ENCODE measurements at regions not wholly inside any gene's neighbourhood (a gene's known extent, or its start where the extent isn't known, plus 50 kb on each side); places are given as distances from the start of the nearest gene placed in this dataset.

DNA sequence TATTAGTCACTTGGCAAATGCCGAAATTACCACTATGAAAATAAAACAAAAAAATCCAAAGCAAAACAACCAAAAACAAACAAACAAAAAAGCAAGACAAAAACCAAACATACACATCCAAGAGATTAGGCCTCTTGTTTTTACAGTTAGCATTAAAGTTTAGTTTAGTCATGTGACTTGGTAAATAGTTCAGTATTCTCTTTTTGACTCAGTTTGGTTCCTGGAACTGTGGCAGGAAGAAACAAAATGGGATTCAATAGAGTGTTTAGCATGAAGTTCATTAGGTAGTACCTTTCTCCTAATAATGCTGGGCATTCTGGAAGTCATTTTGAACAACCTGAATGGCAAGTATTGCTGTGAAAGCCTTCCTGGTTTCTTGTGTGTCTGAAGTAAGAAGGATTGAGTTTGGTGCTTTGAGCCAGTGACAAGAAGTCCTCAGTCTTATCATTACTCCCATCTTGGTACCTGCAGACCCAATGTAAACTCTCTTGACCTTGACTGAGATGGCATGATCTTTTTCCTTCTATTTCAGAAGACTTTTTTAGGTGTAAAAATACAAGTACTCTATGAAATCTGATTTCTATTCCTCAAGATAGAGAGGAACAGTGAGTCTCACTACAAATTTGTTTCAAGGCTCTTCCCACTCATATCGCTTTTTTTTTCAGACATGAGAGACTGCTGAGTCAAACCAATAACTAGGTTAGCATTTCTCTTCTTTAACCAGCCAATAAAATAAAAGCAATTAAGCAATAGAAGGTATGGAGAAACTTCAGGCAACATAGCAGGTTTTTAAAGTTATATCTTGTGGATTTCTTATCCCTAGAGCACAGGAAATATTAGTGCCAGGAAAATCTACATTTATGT is 223.6 kb upstream of the PREP start:
- no peak for TF ChIP-seq POLR2A (IDR thresholded peaks at IDR 0.05)
- TF ChIP-seq, protein P1, sequence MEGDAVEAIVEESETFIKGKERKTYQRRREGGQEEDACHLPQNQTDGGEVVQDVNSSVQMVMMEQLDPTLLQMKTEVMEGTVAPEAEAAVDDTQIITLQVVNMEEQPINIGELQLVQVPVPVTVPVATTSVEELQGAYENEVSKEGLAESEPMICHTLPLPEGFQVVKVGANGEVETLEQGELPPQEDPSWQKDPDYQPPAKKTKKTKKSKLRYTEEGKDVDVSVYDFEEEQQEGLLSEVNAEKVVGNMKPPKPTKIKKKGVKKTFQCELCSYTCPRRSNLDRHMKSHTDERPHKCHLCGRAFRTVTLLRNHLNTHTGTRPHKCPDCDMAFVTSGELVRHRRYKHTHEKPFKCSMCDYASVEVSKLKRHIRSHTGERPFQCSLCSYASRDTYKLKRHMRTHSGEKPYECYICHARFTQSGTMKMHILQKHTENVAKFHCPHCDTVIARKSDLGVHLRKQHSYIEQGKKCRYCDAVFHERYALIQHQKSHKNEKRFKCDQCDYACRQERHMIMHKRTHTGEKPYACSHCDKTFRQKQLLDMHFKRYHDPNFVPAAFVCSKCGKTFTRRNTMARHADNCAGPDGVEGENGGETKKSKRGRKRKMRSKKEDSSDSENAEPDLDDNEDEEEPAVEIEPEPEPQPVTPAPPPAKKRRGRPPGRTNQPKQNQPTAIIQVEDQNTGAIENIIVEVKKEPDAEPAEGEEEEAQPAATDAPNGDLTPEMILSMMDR (IDR thresholded peaks at IDR 0.05) = no peak
